ENCODE measurements at regions not wholly inside any gene's neighbourhood (a gene's known extent, or its start where the extent isn't known, plus 50 kb on each side); places are given as distances from the start of the nearest gene placed in this dataset.

DNA sequence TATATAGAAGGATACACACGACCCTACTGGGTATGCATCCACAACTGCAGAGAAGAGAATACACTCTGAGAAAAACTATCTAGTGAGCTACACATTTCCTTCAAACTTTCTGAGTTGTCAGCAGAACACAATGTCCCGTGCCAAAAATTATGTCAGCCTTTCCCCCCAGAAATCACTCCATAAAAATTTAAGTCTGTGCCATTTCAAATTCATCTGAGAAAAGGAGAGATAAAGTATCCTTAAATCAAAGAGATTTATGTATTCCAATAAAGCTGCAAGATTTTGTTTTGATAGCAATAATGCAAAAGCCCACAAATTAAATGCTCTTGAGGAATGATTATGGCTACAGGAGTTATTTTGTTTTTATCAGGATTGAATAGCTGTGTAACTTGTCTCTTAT lies 760.1 kb downstream of the CDH11 start:
- TF ChIP-seq, protein P1, sequence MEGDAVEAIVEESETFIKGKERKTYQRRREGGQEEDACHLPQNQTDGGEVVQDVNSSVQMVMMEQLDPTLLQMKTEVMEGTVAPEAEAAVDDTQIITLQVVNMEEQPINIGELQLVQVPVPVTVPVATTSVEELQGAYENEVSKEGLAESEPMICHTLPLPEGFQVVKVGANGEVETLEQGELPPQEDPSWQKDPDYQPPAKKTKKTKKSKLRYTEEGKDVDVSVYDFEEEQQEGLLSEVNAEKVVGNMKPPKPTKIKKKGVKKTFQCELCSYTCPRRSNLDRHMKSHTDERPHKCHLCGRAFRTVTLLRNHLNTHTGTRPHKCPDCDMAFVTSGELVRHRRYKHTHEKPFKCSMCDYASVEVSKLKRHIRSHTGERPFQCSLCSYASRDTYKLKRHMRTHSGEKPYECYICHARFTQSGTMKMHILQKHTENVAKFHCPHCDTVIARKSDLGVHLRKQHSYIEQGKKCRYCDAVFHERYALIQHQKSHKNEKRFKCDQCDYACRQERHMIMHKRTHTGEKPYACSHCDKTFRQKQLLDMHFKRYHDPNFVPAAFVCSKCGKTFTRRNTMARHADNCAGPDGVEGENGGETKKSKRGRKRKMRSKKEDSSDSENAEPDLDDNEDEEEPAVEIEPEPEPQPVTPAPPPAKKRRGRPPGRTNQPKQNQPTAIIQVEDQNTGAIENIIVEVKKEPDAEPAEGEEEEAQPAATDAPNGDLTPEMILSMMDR (IDR thresholded peaks at IDR 0.05; ENCODE audit: low read length): no peak
- TF ChIP-seq EZH2 (optimal IDR thresholded peaks at IDR 0.05; ENCODE audit: low read depth, low read length) (no peak), EZH2phosphoT487 (IDR thresholded peaks at IDR 0.05; ENCODE audit: low read length) (no peak)
